OCI-LY7 (cell line): ENCODE measurements at regions not wholly inside any gene's neighbourhood (a gene's known extent, or its start where the extent isn't known, plus 50 kb on each side); places are given as distances from the start of the nearest gene placed in this dataset.
A peak's percentile ranks its signal among the peaks of the same experiment; 100 is the strongest.

Experiments
- BruUV-seq: library from RNA; stranded (reverse); fragments of 400-500 nt; replicated peaks from 2 replicates; lab custom pipeline; 2021; lab: Mats Ljungman, UMichigan
- CTCF ChIA-PET: fragments of 300-600 bp; sonication (Branson Sonifier 250); formaldehyde crosslinking; loops from one replicate; lab custom pipeline; 2022; ENCODE audit warnings: antibody characterized with exemption; ENCODE audit not compliant: unreplicated experiment; lab: Charles Lee
- POLR2A ChIA-PET: fragments of 300-600 bp; sonication (Branson Sonifier 250); formaldehyde crosslinking; loops from one replicate; lab custom pipeline; 2022; ENCODE audit warnings: antibody characterized with exemption; lab: Charles Lee
- DNase-seq: peaks from one replicate; pipeline ENCODE4 v3.0.0-alpha.2; 2015; ENCODE audit warnings: low spot score
- H2AFZ ChIP-seq: fragments of 200-600 bp; sonication (generic), shearing (Covaris generic); 2 replicates; pipeline ENCODE4 v1.6.1; 2014; ENCODE audit warnings: mild to moderate bottlenecking, antibody characterized with exemption, low read length, moderate library complexity
- H3K27ac ChIP-seq: fragments of 200-600 bp; sonication (generic); 2 replicates; pipeline ENCODE4 v1.5.1; 2014; ENCODE audit warnings: mixed run types, low read depth, mild to moderate bottlenecking, moderate library complexity, low read length, inconsistent platforms; ENCODE audit not compliant: poor library complexity, severe bottlenecking
- H3K36me3 ChIP-seq: fragments of 200-600 bp; sonication (generic); 2 replicates; pipeline ENCODE4 v1.6.1; 2014; ENCODE audit warnings: mild to moderate bottlenecking, antibody characterized with exemption, low read length, moderate library complexity, mixed read lengths; ENCODE audit not compliant: insufficient read depth
- H3K4me1 ChIP-seq: fragments of 200-600 bp; sonication (generic); 2 replicates; pipeline ENCODE4 v1.5.1; 2014; ENCODE audit warnings: mild to moderate bottlenecking, low read length; ENCODE audit not compliant: insufficient read depth, poor library complexity, severe bottlenecking
- H3K4me2 ChIP-seq: fragments of 200-600 bp; sonication (generic); 2 replicates; pipeline ENCODE4 v1.6.1; 2014; ENCODE audit warnings: mild to moderate bottlenecking, low read length
- H3K4me3 ChIP-seq: fragments of 200-600 bp; sonication (generic); 2 replicates; pipeline ENCODE4 v1.5.1; 2014; ENCODE audit warnings: mild to moderate bottlenecking, low read depth, low read length; ENCODE audit not compliant: poor library complexity, severe bottlenecking
- H3K79me2 ChIP-seq: fragments of 200-600 bp; sonication (generic); 2 replicates; pipeline ENCODE4 v1.6.1; 2016; ENCODE audit warnings: low read depth, mild to moderate bottlenecking, low read length, moderate library complexity, mixed read lengths; ENCODE audit not compliant: insufficient read depth
- H3K9me2 ChIP-seq: fragments of 200-600 bp; sonication (generic); 2 replicates; pipeline ENCODE4 v1.6.1; 2016; ENCODE audit warnings: mild to moderate bottlenecking, low read length, mixed read lengths; ENCODE audit not compliant: insufficient read depth
- H3K9me3 ChIP-seq: fragments of 200-600 bp; sonication (generic); 2 replicates; pipeline ENCODE4 v1.6.1; 2014; ENCODE audit warnings: mild to moderate bottlenecking, mixed run types, low read length, mixed read lengths
- H4K20me1 ChIP-seq: fragments of 200-600 bp; sonication (generic); 2 replicates; pipeline ENCODE4 v1.6.1; 2014; ENCODE audit warnings: mild to moderate bottlenecking, antibody characterized with exemption, low read length, moderate library complexity, mixed read lengths; ENCODE audit not compliant: insufficient read depth
- CTCF ChIP-seq: fragments of 200-600 bp; sonication (generic); conservative IDR thresholded peaks from 2 replicates; pipeline ENCODE4 v1.5.1; 2014; ENCODE audit warnings: mild to moderate bottlenecking, antibody characterized with exemption, low read length, moderate library complexity, mixed read lengths
- EZH2phosphoT487 ChIP-seq: fragments of 200-600 bp; sonication (generic); IDR thresholded peaks from 2 replicates; pipeline ENCODE4 v1.6.1; 2018; ENCODE audit warnings: low read depth, borderline replicate concordance, mild to moderate bottlenecking, mixed run types, antibody characterized with exemption, low read length, moderate library complexity, mixed read lengths
- intact Hi-C: fragments of 100-400 bp; cut with micrococcal nuclease; formaldehyde crosslinking; loops from one replicate; pipeline ENCODE4 v1.10.0; 2022; ENCODE audit not compliant: unreplicated experiment

- H3K4me1 ChIP-seq: no peaks in the 10 kb centered on the region
- no peaks in the 10 kb centered on the region for H3K79me2 ChIP-seq
- H3K36me3 ChIP-seq: no peaks in the 10 kb centered on the region
- ChIA-PET CTCF (interaction anchor here (0.5 kb wide), 1 partner anchor 1664 kb away, joined by 3 read pairs; no protein-coding TSS in a partner anchor), POLR2A (interaction anchor here (0.5 kb wide), 1 partner anchor 1584 kb away, joined by 3 read pairs; no protein-coding TSS in a partner anchor)
- no peaks in the 10 kb centered on the region for H3K9me2 ChIP-seq
- no TSS peak for BruUV-seq
- no peaks in the 10 kb centered on the region for H4K20me1 ChIP-seq
- H3K4me3 ChIP-seq: no peak overlapping the region
- DNase-seq: peak; percentile 2
- no peak for TF ChIP-seq CTCF
- no peak for TF ChIP-seq EZH2phosphoT487
- H3K9me3 ChIP-seq: no peaks in the 10 kb centered on the region
- H3K4me2 ChIP-seq: no peak overlapping the region
- H2AFZ ChIP-seq: no peak overlapping the region
- H3K27ac ChIP-seq: no peak overlapping the region
- intact Hi-C loops: no loop called here
These were observed 362.2 kb upstream of the NXPH2 start for GRCh38 chr2:139142252-139142880.

- Histone ChIP-seq H3K9me3 (no peaks in the 10 kb centered on the region), H2AFZ (no peak overlapping the region), H4K20me1 (no peaks in the 10 kb centered on the region), H3K4me2 (no peak overlapping the region), H3K36me3 (no peaks in the 10 kb centered on the region), H3K4me3 (no peak overlapping the region), H3K4me1 (no peaks in the 10 kb centered on the region), H3K9me2 (no peaks in the 10 kb centered on the region), H3K79me2 (no peaks in the 10 kb centered on the region), H3K27ac (no peak overlapping the region)
- TF ChIP-seq EZH2phosphoT487 (no peak), CTCF (no peak)
- intact Hi-C loops: no loop called here
- POLR2A ChIA-PET: no interaction called here
- CTCF ChIA-PET: no interaction called here
- no TSS peak for BruUV-seq
- no peak for DNase-seq
These were observed 344.1 kb upstream of the NXPH2 start for GRCh38 chr2:139124271-139124670.

- Histone ChIP-seq H3K36me3 (no peaks in the 10 kb centered on the region), H3K9me3 (no peaks in the 10 kb centered on the region), H3K27ac (no peak overlapping the region), H3K9me2 (no peaks in the 10 kb centered on the region), H2AFZ (no peak overlapping the region), H3K79me2 (no peaks in the 10 kb centered on the region), H3K4me3 (no peak overlapping the region), H3K4me1 (no peaks in the 10 kb centered on the region), H4K20me1 (no peaks in the 10 kb centered on the region), H3K4me2 (no peak overlapping the region)
- no peak for DNase-seq
- TF ChIP-seq CTCF (no peak), EZH2phosphoT487 (no peak)
- intact Hi-C loops: no loop called here
- no TSS peak for BruUV-seq
- POLR2A ChIA-PET: no interaction called here
- CTCF ChIA-PET: no interaction called here
These were observed 343.6 kb upstream of the NXPH2 start for GRCh38 chr2:139123795-139124194.
